Esophagus muscularis mucosa (tissue), 4 donors: ENCODE measurements at regions not wholly inside any gene's neighbourhood (a gene's known extent, or its start where the extent isn't known, plus 50 kb on each side); places are given as distances from the start of the nearest gene placed in this dataset.

Experiments used
- DNase-seq: peaks from one replicate; pipeline ENCODE4 v3.0.0-alpha.2; 2017; ENCODE audit errors: extremely low spot score
- H3K27ac ChIP-seq, 4 donors: fragments of 200-600 bp; sonication (generic); replicated peaks in 1 of 4; 1 replicate in 3 of 4; 2 replicates in 1 of 4; pipeline ENCODE4 v1.5.1; 2016 to 2019; ENCODE audit warnings: mild to moderate bottlenecking in 1 of 4
- H3K27me3 ChIP-seq, 4 donors: fragments of 200-600 bp; sonication (generic); one replicate each; pipeline versions ENCODE4 v1.5.1 to v1.6.0; 2016 to 2019
- H3K36me3 ChIP-seq, 4 donors: fragments of 200-600 bp; sonication (generic); one replicate each; pipeline ENCODE4 v1.5.1; 2016 to 2019
- H3K4me1 ChIP-seq, 4 donors: fragments of 200-600 bp; sonication (generic); one replicate each; pipeline ENCODE4 v1.5.1; 2016 to 2019
- H3K4me3 ChIP-seq, 4 donors: fragments of 200-600 bp; sonication (generic); 1 replicate in 2 of 4; 2 replicates in 2 of 4; pipeline ENCODE4 v1.5.1; 2016 to 2019; ENCODE audit warnings: mild to moderate bottlenecking in 4 of 4, moderate library complexity in 1 of 4
- H3K9me3 ChIP-seq, 4 donors: fragments of 200-600 bp; sonication (generic); 1 replicate in 3 of 4; 2 replicates in 1 of 4; pipeline ENCODE4 v1.5.1; 2016 to 2019
- CTCF ChIP-seq, 3 experiments: fragments of 200-600 bp in 2 of 3; fragments of 450-650 bp in 1 of 3; sonication (generic) in 2 of 3; IDR thresholded peaks; one replicate each; pipeline ENCODE4 v1.5.1; 2017 to 2019; ENCODE audit warnings: antibody characterized with exemption in 3 of 3, mild to moderate bottlenecking in 2 of 3, moderate library complexity in 1 of 3
- EP300 ChIP-seq: sonication (generic); formaldehyde crosslinking; IDR thresholded peaks from one replicate; pipeline ENCODE4 v1.6.1; 2017; ENCODE audit warnings: antibody characterized with exemption
- POLR2A ChIP-seq: fragments of 450-650 bp; IDR thresholded peaks from one replicate; pipeline ENCODE4 v1.6.1; 2017; ENCODE audit warnings: antibody characterized with exemption, moderate library complexity, mild to moderate bottlenecking, low read depth
- POLR2AphosphoS5 ChIP-seq, 2 donors: sonication (generic); formaldehyde crosslinking; IDR thresholded peaks; one replicate each; pipeline ENCODE4 v1.6.1; 2017; ENCODE audit warnings: antibody characterized with exemption in 2 of 2
- WGBS: methylation state at CpG from one replicate; pipeline ENCODE4 v1.1.5; 2018; 5-methylcytosine and 5-hydroxymethylcytosine counted together
- intact Hi-C: fragments of 100-400 bp; cut with DNase I; formaldehyde crosslinking; loops from one replicate; pipeline ENCODE4 v1.15.1; 2023

- intact Hi-C loops = loop anchor here (10.0 kb wide), 1 partner anchor 108 kb away; the partner anchor contains the start of gene SLC45A1
- Histone ChIP-seq H3K4me1 (peaks cover 16 to 48% (median 44%) of the 10 kb centered on the region in 4 donors), H3K27ac (peak overlapping the region in 3 of 4 donors; percentile 98), H3K9me3 (no peaks in the 10 kb centered on the region), H3K4me3 (no peak overlapping the region), H3K27me3 (no peaks in the 10 kb centered on the region), H3K36me3 (no peaks in the 10 kb centered on the region)
- WGBS = 88% methylated on average over 8 of the region's 8 CpGs
- TF ChIP-seq EP300 (no peak), POLR2A (no peak), CTCF (IDR thresholded peaks at IDR 0.05) (no peak), POLR2AphosphoS5 (IDR thresholded peaks at IDR 0.05) (no peak)
- no peak for DNase-seq
Observed at GRCh38 chr1:8207202-8207601, 110.7 kb upstream of the SLC45A1 start.

GRCh38 chr1:8206391-8206790, 111.5 kb upstream of the SLC45A1 start:
- H3K4me1 ChIP-seq = peaks cover 24 to 56% (median 52%) of the 10 kb centered on the region in 4 donors
- H3K9me3 ChIP-seq = no peaks in the 10 kb centered on the region
- 84% methylated on average over 7 of the region's 7 CpGs for WGBS
- no peak overlapping the region for H3K4me3 ChIP-seq
- H3K27ac ChIP-seq = peak overlapping the region; percentile 96 to 98 (median 98)
- no peaks in the 10 kb centered on the region for H3K36me3 ChIP-seq
- intact Hi-C loops = loop anchor here (10.0 kb wide), 1 partner anchor 108 kb away; the partner anchor contains the start of gene SLC45A1
- no peaks in the 10 kb centered on the region for H3K27me3 ChIP-seq
- no peak for DNase-seq
- no peak for TF ChIP-seq CTCF (IDR thresholded peaks at IDR 0.05)
- TF ChIP-seq POLR2A = no peak
- no peak for TF ChIP-seq POLR2AphosphoS5 (IDR thresholded peaks at IDR 0.05)
- no peak for TF ChIP-seq EP300

GRCh38 chr1:8205771-8206170, 112.1 kb upstream of the SLC45A1 start:
- Histone ChIP-seq H3K9me3 (no peaks in the 10 kb centered on the region), H3K4me1 (peaks cover 26 to 62% (median 58%) of the 10 kb centered on the region in 4 donors), H3K27ac (peak overlapping the region; percentile 96 to 98 (median 98)), H3K27me3 (no peaks in the 10 kb centered on the region), H3K36me3 (no peaks in the 10 kb centered on the region), H3K4me3 (no peak overlapping the region)
- intact Hi-C loops = loop anchor here (10.0 kb wide), 1 partner anchor 109 kb away; the partner anchor contains the start of gene SLC45A1
- 87% methylated on average over 10 of the region's 10 CpGs for WGBS
- TF ChIP-seq POLR2A (no peak), POLR2AphosphoS5 (IDR thresholded peaks at IDR 0.05) (no peak), EP300 (no peak), CTCF (IDR thresholded peaks at IDR 0.05) (no peak)
- DNase-seq = no peak

GRCh38 chr1:8204826-8205225, 113.1 kb upstream of the SLC45A1 start:
- intact Hi-C loops = loop anchor here (5.0 to 10.0 kb wide), 3 partner anchors 83 to 178 kb away; partner anchors contain the start of genes ERRFI1 and SLC45A1
- TF ChIP-seq POLR2AphosphoS5 (IDR thresholded peaks at IDR 0.05) = peak in 1 of 2 donors; percentile 2
- TF ChIP-seq EP300 = no peak

GRCh38 chr1:8203551-8203950, 114.4 kb upstream of the SLC45A1 start:
- no peaks in the 10 kb centered on the region for H3K36me3 ChIP-seq
- intact Hi-C loops = loop anchor here (5.0 to 10.0 kb wide), 3 partner anchors 81 to 176 kb away; partner anchors contain the start of genes ERRFI1 and SLC45A1
- no peak for DNase-seq
- no peaks in the 10 kb centered on the region for H3K9me3 ChIP-seq
- TF ChIP-seq CTCF (IDR thresholded peaks at IDR 0.05) = no peak
- TF ChIP-seq POLR2AphosphoS5 (IDR thresholded peaks at IDR 0.05) = no peak
- TF ChIP-seq EP300 = no peak
- no peak for TF ChIP-seq POLR2A
- H3K4me3 ChIP-seq = no peak overlapping the region
- peaks cover 26 to 80% (median 72%) of the 10 kb centered on the region in 4 donors for H3K4me1 ChIP-seq
- no peaks in the 10 kb centered on the region for H3K27me3 ChIP-seq
- peak overlapping the region; percentile 96 to 98 (median 98) for H3K27ac ChIP-seq
- 96% methylated on average over 9 of the region's 10 CpGs for WGBS

More at GRCh38 chr1:8204826-8205225, 113.1 kb upstream of the SLC45A1 start:
- H3K4me1 ChIP-seq = peaks cover 26 to 72% (median 67%) of the 10 kb centered on the region in 4 donors
- no peak for DNase-seq
- no peaks in the 10 kb centered on the region for H3K9me3 ChIP-seq
- no peaks in the 10 kb centered on the region for H3K27me3 ChIP-seq
- no peaks in the 10 kb centered on the region for H3K36me3 ChIP-seq
- WGBS = 36% methylated on average over 2 of the region's 2 CpGs
- H3K4me3 ChIP-seq = no peak overlapping the region
- peak overlapping the region; percentile 96 to 98 (median 98) for H3K27ac ChIP-seq
